Erythroblast (primary cell): ENCODE measurements at regions not wholly inside any gene's neighbourhood (a gene's known extent, or its start where the extent isn't known, plus 50 kb on each side); places are given as distances from the start of the nearest gene placed in this dataset.

Source experiments
- DNase-seq, 2 experiments: peaks; one replicate each; lab custom pipeline; 2025; lab: John Stamatoyannopoulos, UW
- GATA1 ChIP-seq: IDR thresholded peaks from 2 replicates; pipeline ENCODE4 v1.6.1; 2011; ENCODE audit warnings: low read depth, mild to moderate bottlenecking, control low read depth, low read length, moderate library complexity
- POLR2A ChIP-seq: IDR thresholded peaks from 2 replicates; pipeline ENCODE4 v1.6.1; 2011; ENCODE audit warnings: mild to moderate bottlenecking, low read length

- DNase-seq: no peak
- TF ChIP-seq POLR2A (no peak), GATA1 (no peak)
Observed at GRCh38 chr1:79110749-79111148, 104.2 kb upstream of the ADGRL4 start.

- TF ChIP-seq POLR2A (no peak), GATA1 (no peak)
- DNase-seq: no peak
Observed at GRCh38 chr1:79109445-79109844, 102.9 kb upstream of the ADGRL4 start.

GRCh38 chr1:79105500-79105899 lies 99.0 kb upstream of the ADGRL4 start:
- TF ChIP-seq GATA1: no peak
- no peak for TF ChIP-seq POLR2A
- no peak for DNase-seq

GRCh38 chr1:79104617-79105016 lies 98.1 kb upstream of the ADGRL4 start:
- TF ChIP-seq POLR2A: no peak
- no peak for TF ChIP-seq GATA1
- DNase-seq: no peak

- TF ChIP-seq GATA1 (no peak), POLR2A (no peak)
- DNase-seq: no peak
Observed at GRCh38 chr1:79100385-79100784, 93.9 kb upstream of the ADGRL4 start.

GRCh38 chr1:79090985-79091384 lies 84.5 kb upstream of the ADGRL4 start:
- no peak for DNase-seq
- TF ChIP-seq POLR2A: no peak
- no peak for TF ChIP-seq GATA1

GRCh38 chr1:79089946-79090345 lies 83.4 kb upstream of the ADGRL4 start:
- TF ChIP-seq GATA1 (no peak), POLR2A (no peak)

GRCh38 chr1:79082233-79082632 lies 75.7 kb upstream of the ADGRL4 start:
- no peak for TF ChIP-seq GATA1
- no peak for TF ChIP-seq POLR2A

More at GRCh38 chr1:79089946-79090345, 83.4 kb upstream of the ADGRL4 start:
- DNase-seq: no peak

GRCh38 chr1:79079770-79080169 lies 73.2 kb upstream of the ADGRL4 start:
- no peak for DNase-seq
- TF ChIP-seq POLR2A (no peak), GATA1 (no peak)

More at GRCh38 chr1:79082233-79082632, 75.7 kb upstream of the ADGRL4 start:
- DNase-seq: no peak

- DNase-seq: no peak
Observed at GRCh38 chr1:79074975-79075374, 68.4 kb upstream of the ADGRL4 start.

GRCh38 chr1:79069828-79070227 lies 63.3 kb upstream of the ADGRL4 start:
- TF ChIP-seq GATA1 (no peak), POLR2A (no peak)
- DNase-seq: no peak

More at GRCh38 chr1:79074975-79075374, 68.4 kb upstream of the ADGRL4 start:
- no peak for TF ChIP-seq GATA1
- TF ChIP-seq POLR2A: no peak

- DNase-seq: no peak
- TF ChIP-seq GATA1: no peak
- no peak for TF ChIP-seq POLR2A
Observed at GRCh38 chr1:79059341-79059740, 52.8 kb upstream of the ADGRL4 start.
